GM12892 (cell line): ENCODE measurements at regions not wholly inside any gene's neighbourhood (a gene's known extent, or its start where the extent isn't known, plus 50 kb on each side); places are given as distances from the start of the nearest gene placed in this dataset.

Experiments used
- DNase-seq: peaks from one replicate; pipeline ENCODE4 v3.0.0; 2011; ENCODE audit not compliant: insufficient read length
- FAIRE-seq: peaks from 2 replicates; lab custom pipeline; 2011; peaks lifted over from hg19 to GRCh38; lab: Jason Lieb, UNC
- POLR2A ChIP-seq: IDR thresholded peaks from 2 replicates; pipeline ENCODE4 v1.6.1; 2011; ENCODE audit warnings: low read depth, low read length, control low read depth
- POLR2AphosphoS5 ChIP-seq: IDR thresholded peaks from 2 replicates; pipeline ENCODE4 v1.6.1; 2011; ENCODE audit warnings: low read depth, low read length, control low read depth
- TAF1 ChIP-seq: IDR thresholded peaks from 2 replicates; pipeline ENCODE4 v1.6.1; 2011; ENCODE audit warnings: low read depth, mild to moderate bottlenecking, control low read depth, low read length, borderline replicate concordance

GRCh38 chr11:104731890-104732289, 166.4 kb downstream of the CASP12 start:
- DNase-seq = no peak
- TF ChIP-seq POLR2AphosphoS5 (no peak), TAF1 (no peak), POLR2A (no peak)
- no peak for FAIRE-seq

GRCh38 chr11:104728927-104729326, 169.3 kb downstream of the CASP12 start:
- TF ChIP-seq TAF1 = no peak
- no peak for TF ChIP-seq POLR2AphosphoS5
- no peak for TF ChIP-seq POLR2A
- FAIRE-seq (no peak), DNase-seq (no peak)

- DNase-seq = no peak
- no peak for FAIRE-seq
- TF ChIP-seq POLR2AphosphoS5 (no peak), TAF1 (no peak), POLR2A (no peak)
These were observed 170.5 kb downstream of the CASP12 start for GRCh38 chr11:104727768-104728167.

- DNase-seq (no peak), FAIRE-seq (no peak)
- TF ChIP-seq POLR2A (no peak), TAF1 (no peak), POLR2AphosphoS5 (no peak)
These were observed 171.2 kb downstream of the CASP12 start for GRCh38 chr11:104727095-104727494.

- TF ChIP-seq POLR2A = no peak
- no peak for TF ChIP-seq TAF1
- no peak for TF ChIP-seq POLR2AphosphoS5
- FAIRE-seq = peak; percentile 66
- no peak for DNase-seq
These were observed 172.4 kb downstream of the CASP12 start for GRCh38 chr11:104725796-104726408.

- no peak for DNase-seq
- no peak for FAIRE-seq
- no peak for TF ChIP-seq TAF1
These were observed 184.9 kb downstream of the CASP12 start for GRCh38 chr11:104713401-104713800.

- TF ChIP-seq POLR2A = no peak
- TF ChIP-seq POLR2AphosphoS5 = no peak
- TF ChIP-seq TAF1 = no peak
- DNase-seq = peak; percentile 1
- peak; percentile 79 for FAIRE-seq
These were observed 192.6 kb downstream of the CASP12 start for GRCh38 chr11:104705490-104706190.

GRCh38 chr11:104704888-104705287, 193.4 kb downstream of the CASP12 start:
- no peak for DNase-seq
- FAIRE-seq = peak; percentile 17
- TF ChIP-seq POLR2AphosphoS5 (no peak), TAF1 (no peak), POLR2A (no peak)

GRCh38 chr11:104704146-104704830, 194.0 kb downstream of the CASP12 start:
- DNase-seq (no peak), FAIRE-seq (no peak)
- no peak for TF ChIP-seq TAF1
- no peak for TF ChIP-seq POLR2A
- no peak for TF ChIP-seq POLR2AphosphoS5

- no peak for TF ChIP-seq POLR2A
- no peak for TF ChIP-seq TAF1
- no peak for TF ChIP-seq POLR2AphosphoS5
- FAIRE-seq (no peak), DNase-seq (no peak)
These were observed 197.7 kb downstream of the CASP12 start for GRCh38 chr11:104700609-104701008.

- FAIRE-seq (no peak), DNase-seq (no peak)
- TF ChIP-seq TAF1 = no peak
- TF ChIP-seq POLR2A = no peak
- no peak for TF ChIP-seq POLR2AphosphoS5
These were observed 198.3 kb downstream of the CASP12 start for GRCh38 chr11:104699981-104700380.

GRCh38 chr11:104695065-104695463, 203.2 kb downstream of the CASP12 start:
- DNase-seq = no peak
- no peak for TF ChIP-seq POLR2A
- TF ChIP-seq TAF1 = no peak
- TF ChIP-seq POLR2AphosphoS5 = no peak
- no peak for FAIRE-seq
